ENCODE measurements at regions not wholly inside any gene's neighbourhood (a gene's known extent, or its start where the extent isn't known, plus 50 kb on each side); places are given as distances from the start of the nearest gene placed in this dataset.

DNA sequence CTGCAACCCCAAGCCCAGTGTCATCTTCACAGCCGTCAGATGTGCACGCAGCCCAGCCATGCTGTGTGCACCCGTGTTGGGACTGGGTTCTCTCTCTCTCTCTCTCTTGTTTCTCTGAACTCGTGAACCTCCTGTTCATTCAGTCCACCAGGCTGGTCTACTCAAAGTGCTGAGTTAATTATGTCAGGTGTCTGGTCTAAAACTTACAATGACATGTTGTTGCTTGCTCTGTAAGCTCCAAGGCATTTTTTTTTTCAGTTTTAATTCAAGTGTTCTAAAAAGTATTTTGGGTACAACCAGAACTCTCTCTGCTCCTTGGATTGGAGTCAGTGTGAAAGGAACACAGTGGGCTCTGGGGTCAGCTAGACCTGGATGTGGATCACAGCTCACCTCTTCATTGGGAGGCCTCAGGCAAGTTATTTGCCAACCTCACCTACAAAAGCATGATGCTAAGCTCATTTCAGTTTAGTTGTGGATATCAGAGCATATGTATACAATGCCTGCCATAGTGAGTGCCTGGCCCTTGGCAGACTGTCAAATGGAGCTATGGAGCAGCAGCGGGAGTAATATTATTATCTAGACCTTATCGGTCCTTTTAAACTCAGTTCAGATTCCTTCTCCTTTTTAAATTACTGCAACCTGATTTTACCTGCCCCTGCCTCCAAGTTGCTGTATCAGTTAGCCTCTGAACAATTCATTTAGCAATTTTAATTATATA lies 59.5 kb downstream of the PLEKHG1 start:
- Mint-ChIP-seq H3K9me3 (no peaks in the 10 kb centered on the region), H3K36me3 (ENCODE audit: low read depth) (no peaks in the 10 kb centered on the region; the same call in 2 of the 3 replicates), H3K4me1 (no peaks in the 10 kb centered on the region), H3K27me3 (ENCODE audit: insufficient read depth, low read depth, poor library complexity) (peaks cover 2% of the 10 kb centered on the region), H3K27ac (no peak overlapping the region), H3K4me3 (no peak overlapping the region)
- Histone ChIP-seq H3F3A (replicated peaks; ENCODE audit: low read depth) (no peaks in the 10 kb centered on the region), H3K79me2 (replicated peaks; ENCODE audit: insufficient read depth) (no peaks in the 10 kb centered on the region), H3K36me3 (ENCODE audit: insufficient read depth) (no peaks in the 10 kb centered on the region), H3K27ac (ENCODE audit: low read depth) (no peak overlapping the region), H4K20me1 (replicated peaks; ENCODE audit: insufficient read depth) (no peaks in the 10 kb centered on the region), H3K4me2 (no peak overlapping the region), H3K4me3 (no peak overlapping the region), H3K27me3 (ENCODE audit: insufficient read depth) (no peaks in the 10 kb centered on the region), H3K4me1 (ENCODE audit: insufficient read depth) (no peaks in the 10 kb centered on the region), H2AFZ (no peak overlapping the region), H3K9me2 (ENCODE audit: insufficient read depth) (no peaks in the 10 kb centered on the region)
- ATAC-seq (no peak), DNase-seq (ENCODE audit: low spot score) (no peak)
- TF ChIP-seq, protein P1, sequence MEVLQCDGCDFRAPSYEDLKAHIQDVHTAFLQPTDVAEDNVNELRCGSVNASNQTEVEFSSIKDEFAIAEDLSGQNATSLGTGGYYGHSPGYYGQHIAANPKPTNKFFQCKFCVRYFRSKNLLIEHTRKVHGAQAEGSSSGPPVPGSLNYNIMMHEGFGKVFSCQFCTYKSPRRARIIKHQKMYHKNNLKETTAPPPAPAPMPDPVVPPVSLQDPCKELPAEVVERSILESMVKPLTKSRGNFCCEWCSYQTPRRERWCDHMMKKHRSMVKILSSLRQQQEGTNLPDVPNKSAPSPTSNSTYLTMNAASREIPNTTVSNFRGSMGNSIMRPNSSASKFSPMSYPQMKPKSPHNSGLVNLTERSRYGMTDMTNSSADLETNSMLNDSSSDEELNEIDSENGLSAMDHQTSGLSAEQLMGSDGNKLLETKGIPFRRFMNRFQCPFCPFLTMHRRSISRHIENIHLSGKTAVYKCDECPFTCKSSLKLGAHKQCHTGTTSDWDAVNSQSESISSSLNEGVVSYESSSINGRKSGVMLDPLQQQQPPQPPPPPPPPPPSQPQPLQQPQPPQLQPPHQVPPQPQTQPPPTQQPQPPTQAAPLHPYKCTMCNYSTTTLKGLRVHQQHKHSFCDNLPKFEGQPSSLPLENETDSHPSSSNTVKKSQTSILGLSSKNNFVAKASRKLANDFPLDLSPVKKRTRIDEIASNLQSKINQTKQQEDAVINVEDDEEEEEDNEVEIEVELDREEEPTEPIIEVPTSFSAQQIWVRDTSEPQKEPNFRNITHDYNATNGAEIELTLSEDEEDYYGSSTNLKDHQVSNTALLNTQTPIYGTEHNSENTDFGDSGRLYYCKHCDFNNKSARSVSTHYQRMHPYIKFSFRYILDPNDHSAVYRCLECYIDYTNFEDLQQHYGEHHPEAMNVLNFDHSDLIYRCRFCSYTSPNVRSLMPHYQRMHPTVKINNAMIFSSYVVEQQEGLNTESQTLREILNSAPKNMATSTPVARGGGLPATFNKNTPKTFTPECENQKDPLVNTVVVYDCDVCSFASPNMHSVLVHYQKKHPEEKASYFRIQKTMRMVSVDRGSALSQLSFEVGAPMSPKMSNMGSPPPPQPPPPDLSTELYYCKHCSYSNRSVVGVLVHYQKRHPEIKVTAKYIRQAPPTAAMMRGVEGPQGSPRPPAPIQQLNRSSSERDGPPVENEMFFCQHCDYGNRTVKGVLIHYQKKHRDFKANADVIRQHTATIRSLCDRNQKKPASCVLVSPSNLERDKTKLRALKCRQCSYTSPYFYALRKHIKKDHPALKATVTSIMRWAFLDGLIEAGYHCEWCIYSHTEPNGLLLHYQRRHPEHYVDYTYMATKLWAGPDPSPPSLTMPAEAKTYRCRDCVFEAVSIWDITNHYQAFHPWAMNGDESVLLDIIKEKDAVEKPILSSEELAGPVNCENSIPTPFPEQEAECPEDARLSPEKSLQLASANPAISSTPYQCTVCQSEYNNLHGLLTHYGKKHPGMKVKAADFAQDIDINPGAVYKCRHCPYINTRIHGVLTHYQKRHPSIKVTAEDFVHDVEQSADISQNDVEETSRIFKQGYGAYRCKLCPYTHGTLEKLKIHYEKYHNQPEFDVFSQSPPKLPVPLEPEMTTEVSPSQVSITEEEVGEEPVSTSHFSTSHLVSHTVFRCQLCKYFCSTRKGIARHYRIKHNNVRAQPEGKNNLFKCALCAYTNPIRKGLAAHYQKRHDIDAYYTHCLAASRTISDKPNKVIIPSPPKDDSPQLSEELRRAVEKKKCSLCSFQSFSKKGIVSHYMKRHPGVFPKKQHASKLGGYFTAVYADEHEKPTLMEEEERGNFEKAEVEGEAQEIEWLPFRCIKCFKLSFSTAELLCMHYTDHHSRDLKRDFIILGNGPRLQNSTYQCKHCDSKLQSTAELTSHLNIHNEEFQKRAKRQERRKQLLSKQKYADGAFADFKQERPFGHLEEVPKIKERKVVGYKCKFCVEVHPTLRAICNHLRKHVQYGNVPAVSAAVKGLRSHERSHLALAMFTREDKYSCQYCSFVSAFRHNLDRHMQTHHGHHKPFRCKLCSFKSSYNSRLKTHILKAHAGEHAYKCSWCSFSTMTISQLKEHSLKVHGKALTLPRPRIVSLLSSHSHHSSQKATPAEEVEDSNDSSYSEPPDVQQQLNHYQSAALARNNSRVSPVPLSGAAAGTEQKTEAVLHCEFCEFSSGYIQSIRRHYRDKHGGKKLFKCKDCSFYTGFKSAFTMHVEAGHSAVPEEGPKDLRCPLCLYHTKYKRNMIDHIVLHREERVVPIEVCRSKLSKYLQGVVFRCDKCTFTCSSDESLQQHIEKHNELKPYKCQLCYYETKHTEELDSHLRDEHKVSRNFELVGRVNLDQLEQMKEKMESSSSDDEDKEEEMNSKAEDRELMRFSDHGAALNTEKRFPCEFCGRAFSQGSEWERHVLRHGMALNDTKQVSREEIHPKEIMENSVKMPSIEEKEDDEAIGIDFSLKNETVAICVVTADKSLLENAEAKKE (CRISPR knock-in tag; IDR thresholded peaks at IDR 0.05), result no peak
- TF ChIP-seq STAT1 (IDR thresholded peaks at IDR 0.05; ENCODE audit: unreplicated experiment) (no peak), POLR2AphosphoS5 (IDR thresholded peaks at IDR 0.05; ENCODE audit: low read depth) (no peak), NANOG (IDR thresholded peaks at IDR 0.05; ENCODE audit: borderline replicate concordance) (no peak)

DNA sequence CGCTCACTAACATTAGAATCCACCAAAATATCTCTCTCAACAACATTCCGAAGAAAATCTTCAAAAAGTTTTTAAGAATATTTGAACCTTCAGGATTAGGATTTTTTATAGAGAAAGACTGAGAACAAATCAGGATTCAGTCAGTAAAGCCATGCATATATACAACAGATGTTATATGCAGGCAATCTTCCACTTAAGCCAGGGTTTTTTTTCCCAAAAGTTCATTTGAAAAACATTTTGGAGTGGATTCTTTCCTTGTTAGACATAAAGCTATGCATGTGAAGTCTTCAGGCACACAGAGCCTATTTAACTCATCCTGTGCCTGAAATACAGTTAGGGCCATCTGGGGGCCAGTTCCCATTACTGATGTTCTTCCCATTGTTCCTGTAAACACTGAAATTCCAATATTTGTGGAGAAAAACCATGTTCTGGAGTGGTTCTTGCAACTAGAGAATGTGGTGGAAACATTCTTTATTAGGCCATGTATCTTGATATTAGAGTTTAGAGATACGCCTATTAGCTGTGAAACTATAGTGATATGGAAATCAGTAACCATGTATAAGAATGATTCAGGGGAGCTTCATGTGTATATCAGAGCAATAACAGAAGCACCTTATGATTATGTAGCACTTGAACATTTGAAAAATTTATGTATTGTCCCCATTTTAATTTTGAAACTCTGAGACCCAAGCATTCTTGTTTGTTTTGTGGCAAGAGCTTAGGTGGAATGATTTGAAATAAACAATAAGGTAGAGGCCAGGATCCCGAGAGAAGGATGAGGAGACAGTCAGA lies 61.7 kb downstream of the PLEKHG1 start:
- H3K4me3 ChIP-seq, result no peak overlapping the region
- H3K4me1 ChIP-seq (ENCODE audit: insufficient read depth), result no peaks in the 10 kb centered on the region
- no peak overlapping the region for H3K27ac ChIP-seq (ENCODE audit: low read depth)
- H3K9me2 ChIP-seq (ENCODE audit: insufficient read depth), result no peaks in the 10 kb centered on the region
- Mint-ChIP-seq H3K9me3 (no peaks in the 10 kb centered on the region), H3K27me3 (ENCODE audit: insufficient read depth, low read depth, poor library complexity) (no peaks in the 10 kb centered on the region), H3K36me3 (ENCODE audit: low read depth) (no peaks in the 10 kb centered on the region), H3K27ac (no peak overlapping the region), H3K4me3 (no peak overlapping the region), H3K4me1 (no peaks in the 10 kb centered on the region)
- no peaks in the 10 kb centered on the region for H3F3A ChIP-seq (replicated peaks; ENCODE audit: low read depth)
- no peak for ATAC-seq
- no peaks in the 10 kb centered on the region for H3K79me2 ChIP-seq (replicated peaks; ENCODE audit: insufficient read depth)
- DNase-seq (ENCODE audit: low spot score), result no peak
- H3K36me3 ChIP-seq (ENCODE audit: insufficient read depth), result no peaks in the 10 kb centered on the region
- H3K4me2 ChIP-seq, result no peak overlapping the region
- H3K27me3 ChIP-seq (ENCODE audit: insufficient read depth), result no peaks in the 10 kb centered on the region
- no peak overlapping the region for H2AFZ ChIP-seq
- no peaks in the 10 kb centered on the region for H4K20me1 ChIP-seq (replicated peaks; ENCODE audit: insufficient read depth)
- TF ChIP-seq ZNF114 (CRISPR knock-in tag; IDR thresholded peaks at IDR 0.05) (no peak), POLR2AphosphoS5 (IDR thresholded peaks at IDR 0.05; ENCODE audit: low read depth) (no peak), STAT1 (IDR thresholded peaks at IDR 0.05; ENCODE audit: unreplicated experiment) (no peak), NANOG (IDR thresholded peaks at IDR 0.05; ENCODE audit: borderline replicate concordance) (no peak), ZNF331 (CRISPR knock-in tag; IDR thresholded peaks at IDR 0.05; ENCODE audit: low read depth) (no peak)
- TF ChIP-seq, protein P2, sequence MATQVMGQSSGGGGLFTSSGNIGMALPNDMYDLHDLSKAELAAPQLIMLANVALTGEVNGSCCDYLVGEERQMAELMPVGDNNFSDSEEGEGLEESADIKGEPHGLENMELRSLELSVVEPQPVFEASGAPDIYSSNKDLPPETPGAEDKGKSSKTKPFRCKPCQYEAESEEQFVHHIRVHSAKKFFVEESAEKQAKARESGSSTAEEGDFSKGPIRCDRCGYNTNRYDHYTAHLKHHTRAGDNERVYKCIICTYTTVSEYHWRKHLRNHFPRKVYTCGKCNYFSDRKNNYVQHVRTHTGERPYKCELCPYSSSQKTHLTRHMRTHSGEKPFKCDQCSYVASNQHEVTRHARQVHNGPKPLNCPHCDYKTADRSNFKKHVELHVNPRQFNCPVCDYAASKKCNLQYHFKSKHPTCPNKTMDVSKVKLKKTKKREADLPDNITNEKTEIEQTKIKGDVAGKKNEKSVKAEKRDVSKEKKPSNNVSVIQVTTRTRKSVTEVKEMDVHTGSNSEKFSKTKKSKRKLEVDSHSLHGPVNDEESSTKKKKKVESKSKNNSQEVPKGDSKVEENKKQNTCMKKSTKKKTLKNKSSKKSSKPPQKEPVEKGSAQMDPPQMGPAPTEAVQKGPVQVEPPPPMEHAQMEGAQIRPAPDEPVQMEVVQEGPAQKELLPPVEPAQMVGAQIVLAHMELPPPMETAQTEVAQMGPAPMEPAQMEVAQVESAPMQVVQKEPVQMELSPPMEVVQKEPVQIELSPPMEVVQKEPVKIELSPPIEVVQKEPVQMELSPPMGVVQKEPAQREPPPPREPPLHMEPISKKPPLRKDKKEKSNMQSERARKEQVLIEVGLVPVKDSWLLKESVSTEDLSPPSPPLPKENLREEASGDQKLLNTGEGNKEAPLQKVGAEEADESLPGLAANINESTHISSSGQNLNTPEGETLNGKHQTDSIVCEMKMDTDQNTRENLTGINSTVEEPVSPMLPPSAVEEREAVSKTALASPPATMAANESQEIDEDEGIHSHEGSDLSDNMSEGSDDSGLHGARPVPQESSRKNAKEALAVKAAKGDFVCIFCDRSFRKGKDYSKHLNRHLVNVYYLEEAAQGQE (IDR thresholded peaks at IDR 0.05; ENCODE audit: unreplicated experiment), result no peak
- TF ChIP-seq, protein P3, sequence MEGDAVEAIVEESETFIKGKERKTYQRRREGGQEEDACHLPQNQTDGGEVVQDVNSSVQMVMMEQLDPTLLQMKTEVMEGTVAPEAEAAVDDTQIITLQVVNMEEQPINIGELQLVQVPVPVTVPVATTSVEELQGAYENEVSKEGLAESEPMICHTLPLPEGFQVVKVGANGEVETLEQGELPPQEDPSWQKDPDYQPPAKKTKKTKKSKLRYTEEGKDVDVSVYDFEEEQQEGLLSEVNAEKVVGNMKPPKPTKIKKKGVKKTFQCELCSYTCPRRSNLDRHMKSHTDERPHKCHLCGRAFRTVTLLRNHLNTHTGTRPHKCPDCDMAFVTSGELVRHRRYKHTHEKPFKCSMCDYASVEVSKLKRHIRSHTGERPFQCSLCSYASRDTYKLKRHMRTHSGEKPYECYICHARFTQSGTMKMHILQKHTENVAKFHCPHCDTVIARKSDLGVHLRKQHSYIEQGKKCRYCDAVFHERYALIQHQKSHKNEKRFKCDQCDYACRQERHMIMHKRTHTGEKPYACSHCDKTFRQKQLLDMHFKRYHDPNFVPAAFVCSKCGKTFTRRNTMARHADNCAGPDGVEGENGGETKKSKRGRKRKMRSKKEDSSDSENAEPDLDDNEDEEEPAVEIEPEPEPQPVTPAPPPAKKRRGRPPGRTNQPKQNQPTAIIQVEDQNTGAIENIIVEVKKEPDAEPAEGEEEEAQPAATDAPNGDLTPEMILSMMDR (conservative IDR thresholded peaks at IDR 0.05; ENCODE audit: low read depth in 2 of 2), result no peak
